Inflammatory macrophage treated with lipopolysaccharide for 1 hour (primary cell): ENCODE measurements at regions not wholly inside any gene's neighbourhood (a gene's known extent, or its start where the extent isn't known, plus 50 kb on each side); places are given as distances from the start of the nearest gene placed in this dataset.
"Not testable (repeated sequence)": the region's sequence is repeated elsewhere in the genome, so short reads cannot be mapped to it uniquely, and the experiment has no call there.

Experiments
- DNase-seq, 2 donors: peaks; one replicate each; pipeline ENCODE4 v3.0.0-alpha.2; 2020 to 2022

DNA sequence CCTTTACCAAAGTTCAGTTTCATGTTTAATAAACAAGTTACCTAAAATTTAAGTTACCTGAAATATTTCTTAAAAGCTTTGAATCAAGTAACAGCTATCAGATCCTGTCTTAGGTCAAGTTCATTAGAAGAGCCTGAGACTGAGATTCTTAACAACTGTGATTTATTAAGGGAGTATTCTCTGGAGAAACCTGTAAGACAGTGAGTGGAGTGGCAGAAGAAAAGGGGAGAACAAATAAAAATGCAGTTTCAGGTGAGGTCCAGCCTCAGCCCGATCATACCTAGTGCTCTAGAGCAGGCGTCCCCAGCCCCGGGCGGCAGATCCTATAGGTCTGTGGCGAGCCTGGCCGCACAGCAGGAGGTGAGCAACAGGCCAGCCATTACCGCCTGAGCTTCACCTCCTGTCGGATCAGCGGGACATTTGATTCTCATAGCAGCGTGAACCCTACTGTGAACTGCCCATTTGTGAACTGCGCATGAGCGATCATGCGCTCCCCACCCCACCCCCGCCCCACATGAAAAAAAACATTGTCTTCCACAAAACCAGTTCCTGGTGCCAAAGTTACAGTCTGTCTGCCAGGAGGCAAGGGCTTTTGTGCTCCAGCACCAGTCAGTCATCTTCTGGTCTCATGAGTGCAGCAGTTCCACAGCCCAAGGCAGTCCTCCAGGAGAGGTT lies 59.2 kb upstream of the ADGRB3 start:
- DNase-seq, result no peak

DNA sequence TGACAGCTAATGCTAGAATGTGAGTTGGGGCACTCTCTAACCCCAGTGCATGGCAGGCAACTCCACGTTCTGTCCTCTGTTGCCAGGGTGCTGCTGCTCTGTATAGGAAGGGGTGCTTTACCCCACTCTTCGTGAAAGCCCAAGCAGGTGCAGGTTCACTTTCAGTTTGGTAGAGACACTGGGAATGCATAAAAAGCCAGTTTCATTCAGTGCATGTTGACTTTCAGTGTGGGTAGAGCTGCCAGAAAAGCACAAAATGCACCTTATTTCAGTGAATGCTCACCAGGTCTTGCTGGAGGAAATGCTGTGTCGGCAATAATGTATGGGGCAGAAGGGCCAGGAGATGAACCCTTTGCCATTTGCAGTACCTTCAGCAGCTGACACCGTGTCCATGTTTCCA lies 62.1 kb upstream of the ADGRB3 start:
- DNase-seq, result no peak

DNA sequence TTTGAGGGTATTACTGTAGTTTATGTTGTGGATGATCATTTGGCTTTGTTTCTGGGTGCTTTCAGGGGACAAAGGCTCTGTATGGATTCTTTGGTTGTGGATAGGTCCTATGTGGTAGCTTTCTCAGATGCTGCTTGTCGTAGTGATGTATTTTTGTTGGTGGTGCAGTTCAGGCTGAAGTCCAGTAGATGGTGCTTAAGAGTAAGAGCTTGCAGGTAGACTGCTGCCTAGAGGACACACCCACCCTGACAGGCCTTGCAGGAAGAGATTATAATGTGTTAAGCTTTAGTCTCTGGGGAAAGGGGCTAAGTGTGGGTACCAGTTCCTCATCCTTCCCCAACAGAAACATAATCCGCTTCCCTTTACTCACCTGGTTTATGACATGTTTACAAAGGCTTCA lies 62.6 kb upstream of the ADGRB3 start:
- DNase-seq, result peak; percentile 14 to 49

DNA sequence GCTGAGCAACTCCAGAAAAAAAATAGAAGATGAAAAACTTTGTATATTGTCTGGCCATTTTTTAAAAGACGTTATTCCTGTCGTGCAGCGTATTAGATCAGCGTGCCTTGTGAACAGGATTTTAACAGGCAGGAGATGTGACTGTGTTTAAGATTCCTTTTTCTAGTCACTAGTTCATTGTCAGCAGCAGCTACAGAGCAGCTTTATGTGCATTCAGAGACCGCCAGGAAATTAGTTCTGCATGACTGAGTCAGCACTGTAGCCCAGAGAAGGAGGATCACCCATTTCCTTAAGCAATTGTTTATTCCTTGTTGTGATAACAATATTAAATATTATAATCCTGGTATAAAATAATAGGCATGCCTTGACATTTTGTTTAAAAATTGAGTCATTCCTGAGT lies 75.4 kb upstream of the ADGRB3 start:
- DNase-seq, result no peak

DNA sequence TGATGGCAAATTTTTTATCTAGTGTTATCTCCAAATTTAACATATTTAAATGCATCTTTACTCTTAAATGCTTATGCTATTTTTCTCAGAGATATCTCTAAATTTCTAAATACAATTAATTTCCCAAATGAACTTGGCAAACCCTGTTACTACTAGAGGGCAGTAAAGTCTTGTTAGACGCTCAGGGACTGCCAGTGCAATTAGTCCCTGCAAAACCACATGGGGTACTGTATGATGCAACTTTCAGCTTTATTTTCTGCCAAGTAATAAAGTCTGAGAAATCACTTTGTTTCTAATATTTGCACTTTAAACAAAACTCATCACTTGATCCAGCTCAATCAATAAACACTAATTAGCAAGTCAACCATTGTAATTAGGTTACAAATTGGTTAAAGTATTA lies 76.0 kb upstream of the ADGRB3 start:
- no peak for DNase-seq

DNA sequence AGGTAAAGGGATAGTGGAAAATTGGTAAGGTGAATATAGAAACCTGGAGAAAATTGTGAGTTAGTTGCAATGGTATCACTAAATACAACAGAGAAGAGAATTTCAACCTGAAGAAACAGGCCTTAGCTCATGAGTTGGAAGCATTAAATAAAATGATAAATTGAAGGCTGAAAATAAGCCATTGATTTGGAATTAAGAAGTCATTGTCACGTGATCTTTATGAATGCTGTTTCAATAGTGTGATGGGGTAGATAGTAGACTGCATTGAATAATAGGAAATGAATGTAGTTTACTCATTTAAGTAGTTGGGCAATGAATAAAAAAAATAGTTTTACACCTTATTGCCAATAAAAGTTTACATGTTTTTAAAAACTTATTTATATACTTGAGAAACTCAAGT lies 88.5 kb upstream of the ADGRB3 start:
- no peak for DNase-seq

DNA sequence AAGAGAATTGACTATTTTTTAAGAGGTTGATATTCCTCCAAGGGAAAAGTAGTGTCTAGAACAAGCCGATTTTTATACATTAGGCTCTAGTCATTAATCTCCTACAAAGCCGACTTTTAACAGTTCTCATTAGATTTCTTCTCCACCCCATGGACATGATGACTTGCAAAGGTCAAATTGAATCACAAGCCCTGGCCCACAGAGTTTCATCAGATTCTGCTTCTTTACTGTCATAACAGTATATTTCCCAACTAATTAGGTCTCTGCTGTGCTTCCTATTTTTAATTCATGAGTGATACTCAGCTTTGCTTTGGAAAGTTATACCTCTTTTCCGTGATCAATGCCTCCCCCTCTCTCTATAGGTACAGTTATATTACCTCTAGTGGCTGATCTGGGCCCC lies 90.6 kb upstream of the ADGRB3 start:
- peak; percentile 1 to 7 for DNase-seq

DNA sequence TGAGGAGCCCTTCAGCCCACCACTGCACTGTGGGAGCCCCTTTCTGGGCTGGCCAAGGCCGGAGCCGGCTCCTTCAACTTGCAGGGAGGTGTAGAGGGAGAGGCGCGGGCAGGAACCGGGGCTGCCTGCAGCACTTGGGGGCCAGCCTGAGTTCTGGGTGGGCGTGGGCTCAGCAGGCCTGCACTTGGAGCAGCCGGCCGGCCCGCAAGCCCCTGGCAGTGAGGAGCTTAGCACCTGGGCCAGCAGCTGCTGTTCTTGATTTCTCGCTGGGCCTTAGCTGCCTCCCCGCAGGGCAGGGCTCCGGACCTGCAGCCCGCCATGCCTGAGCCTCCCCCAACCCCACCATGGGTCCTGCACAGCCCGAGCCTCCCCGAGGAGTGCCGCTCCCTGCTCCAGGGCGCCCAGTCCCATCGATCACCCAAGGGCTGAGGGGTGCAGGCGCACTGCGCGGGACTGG lies 101.7 kb upstream of the ADGRB3 start:
- DNase-seq, result no peak

DNA sequence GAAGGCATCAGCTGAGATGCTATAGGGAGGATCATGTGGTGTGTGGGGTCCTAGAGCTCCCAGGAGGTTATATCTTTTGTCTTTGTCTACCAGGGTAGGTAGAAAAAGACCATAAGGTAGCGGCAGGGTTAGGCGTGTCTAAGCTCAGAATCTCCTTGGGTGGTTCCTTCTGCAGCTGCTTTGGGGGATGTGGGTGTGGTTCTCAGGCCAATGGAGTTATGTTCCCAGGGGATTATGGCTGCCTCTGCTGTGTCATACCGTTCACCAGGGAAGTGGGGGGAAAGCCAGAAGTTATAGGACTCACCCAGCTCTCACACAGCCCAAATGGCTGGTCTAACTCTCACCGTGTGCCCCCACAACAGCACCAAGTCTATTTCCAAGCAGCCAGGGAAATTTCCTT lies 107.4 kb upstream of the ADGRB3 start:
- no peak for DNase-seq

DNA sequence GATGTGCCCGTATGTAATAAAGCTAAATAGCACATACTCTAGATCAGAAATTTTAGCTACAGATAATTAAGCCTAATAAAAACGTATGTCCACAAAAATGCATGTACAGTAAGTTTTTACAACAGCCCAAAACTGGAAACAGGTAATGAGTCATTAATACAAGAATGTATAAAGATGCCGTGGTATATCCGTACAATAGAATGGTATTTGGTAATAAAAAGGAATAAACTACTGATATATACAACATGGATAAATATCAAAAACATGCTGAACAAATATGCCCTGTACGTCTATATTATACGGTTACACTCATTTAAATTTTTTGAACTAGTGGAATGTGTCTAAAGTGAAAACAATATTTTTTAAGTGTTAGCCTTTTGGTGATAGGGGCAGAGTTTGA lies 128.2 kb upstream of the ADGRB3 start:
- DNase-seq, result no peak

DNA sequence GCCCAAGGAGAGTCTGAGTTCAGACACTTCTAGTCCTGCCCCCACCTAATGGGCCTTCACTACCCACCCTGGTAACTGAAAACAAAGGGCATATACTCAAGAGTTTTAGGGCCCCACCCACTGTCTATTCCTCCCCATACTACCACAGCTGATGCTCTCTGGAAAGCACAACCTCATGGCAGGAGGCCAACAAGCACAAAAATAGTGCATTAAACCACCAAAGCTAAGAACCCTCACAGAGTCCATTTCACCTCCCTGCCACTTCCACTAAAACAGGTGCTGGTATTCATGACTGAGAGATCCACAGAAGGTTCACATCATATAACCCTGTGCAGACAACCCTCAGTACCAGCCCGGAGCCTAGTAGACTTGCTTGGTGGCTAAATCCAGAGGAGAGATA lies 132.1 kb upstream of the ADGRB3 start:
- DNase-seq, result no peak

DNA sequence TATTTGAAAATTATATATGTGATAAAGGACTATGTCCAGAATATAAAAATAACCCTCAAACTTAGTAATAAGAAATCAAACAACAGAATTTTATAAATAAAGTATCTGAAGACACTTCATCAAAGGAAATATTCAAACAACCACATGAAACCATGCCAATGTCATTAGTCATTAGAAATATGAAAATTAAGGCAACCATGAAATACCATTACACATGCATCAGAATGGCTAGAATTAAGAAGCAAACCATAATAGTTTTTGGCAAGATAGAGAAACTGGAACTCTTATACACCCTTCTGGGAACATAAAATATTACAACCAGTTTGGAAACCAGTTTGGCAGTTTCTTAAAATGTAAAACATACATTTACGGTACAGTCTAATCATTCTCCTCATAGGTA lies 137.2 kb upstream of the ADGRB3 start:
- no peak for DNase-seq

DNA sequence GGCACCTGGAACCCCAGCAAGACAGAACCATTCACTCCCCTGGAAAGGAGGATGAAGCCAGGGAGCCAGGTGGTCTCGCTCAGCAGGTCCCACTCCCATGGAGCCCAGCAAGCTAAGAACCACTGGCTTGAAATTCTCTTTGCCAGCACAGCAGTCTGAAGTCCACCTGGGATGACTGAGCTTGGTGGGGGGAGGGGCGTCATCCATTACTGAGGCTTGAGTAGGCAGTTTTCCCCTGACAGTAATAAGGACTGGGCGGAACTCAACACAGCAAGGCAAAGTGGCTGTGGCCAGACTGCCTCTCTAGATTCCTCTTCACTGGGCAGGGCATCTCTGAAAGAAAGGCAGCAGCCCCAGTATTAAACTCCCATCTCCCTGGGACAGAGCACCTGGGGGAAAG lies 140.2 kb upstream of the ADGRB3 start:
- DNase-seq, result not testable (repeated sequence)

DNA sequence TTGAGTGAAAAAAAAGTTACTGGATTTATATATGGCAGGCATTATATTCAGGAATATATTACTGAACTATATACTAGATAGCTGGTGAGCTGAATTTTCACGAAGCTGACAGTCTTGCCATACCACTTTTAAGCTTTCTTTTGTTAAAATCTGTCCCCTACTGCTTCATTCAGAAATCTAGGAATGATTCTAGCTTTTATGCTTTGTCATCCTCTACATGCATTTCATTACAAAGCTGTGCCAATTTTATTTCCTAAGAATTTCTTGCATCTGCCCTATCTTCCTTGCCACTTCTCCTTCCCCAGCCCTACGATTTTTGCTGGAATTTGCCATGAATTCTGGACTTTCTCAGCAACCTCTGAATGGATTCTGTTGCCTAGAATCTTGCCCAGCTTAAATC lies 158.5 kb upstream of the ADGRB3 start:
- no peak for DNase-seq

DNA sequence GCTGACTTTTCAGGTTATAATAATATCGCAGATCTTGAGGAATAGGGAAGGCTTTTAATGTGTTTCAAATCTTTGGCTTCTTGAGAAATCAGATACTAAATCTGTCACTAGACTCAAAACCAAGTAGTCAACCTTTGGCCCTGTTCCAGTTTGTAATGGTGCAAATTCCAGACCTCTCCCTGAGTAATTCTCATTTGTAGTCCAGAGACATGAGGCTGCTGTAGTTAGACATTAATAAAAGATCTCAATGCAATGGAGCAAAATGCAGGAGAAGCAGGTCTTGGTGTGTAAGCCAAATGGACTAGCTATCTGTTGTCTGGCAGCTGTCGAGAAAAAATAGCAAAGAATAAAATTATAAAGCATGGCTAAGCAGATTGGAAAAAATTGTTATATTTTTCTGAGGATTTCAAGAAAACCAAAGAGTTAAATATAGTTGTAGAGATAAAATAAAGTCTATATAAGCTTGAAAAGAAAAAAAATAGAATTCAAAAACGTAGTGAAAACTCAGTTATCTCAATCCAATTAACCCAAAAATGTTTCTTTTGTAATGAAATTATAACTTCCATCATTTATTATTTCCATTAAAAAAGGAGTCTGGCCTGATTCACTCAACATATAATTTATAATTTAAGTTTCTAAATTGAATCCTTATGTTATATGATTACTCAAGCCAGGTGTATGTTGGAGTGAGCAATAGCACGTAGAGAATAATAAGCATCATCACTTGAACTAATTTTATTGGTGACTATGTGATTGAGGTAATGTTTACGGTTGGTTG lies 161.5 kb upstream of the ADGRB3 start:
- DNase-seq, result no peak

DNA sequence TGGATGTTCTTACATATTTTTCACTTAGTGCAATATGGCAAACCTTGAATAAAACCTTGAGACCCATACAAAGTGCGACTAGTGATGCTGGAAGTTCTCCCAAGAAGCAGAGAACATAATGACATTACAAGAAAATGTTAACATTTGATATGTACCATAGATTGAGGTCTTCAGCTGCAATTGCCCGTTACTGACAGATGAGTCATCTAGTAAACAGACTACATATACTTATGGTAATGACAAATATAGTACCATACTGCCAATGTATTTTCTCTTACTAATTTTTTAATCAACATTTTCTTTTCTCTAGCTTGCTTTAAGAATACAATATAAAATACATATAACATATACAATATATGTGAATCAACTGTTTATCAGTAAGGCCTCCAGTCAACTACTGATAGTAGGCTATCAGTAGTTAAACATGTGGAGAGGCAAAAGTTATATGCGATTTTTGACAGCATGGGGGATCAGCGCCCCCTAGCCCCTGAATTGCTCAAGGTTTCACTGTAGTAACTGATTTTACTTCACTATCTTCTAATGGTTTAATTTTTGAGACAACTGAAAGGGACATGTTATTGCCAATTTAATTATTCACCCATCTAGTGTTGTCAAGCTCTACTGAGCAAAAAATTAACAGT lies 166.7 kb upstream of the ADGRB3 start:
- DNase-seq, result no peak

DNA sequence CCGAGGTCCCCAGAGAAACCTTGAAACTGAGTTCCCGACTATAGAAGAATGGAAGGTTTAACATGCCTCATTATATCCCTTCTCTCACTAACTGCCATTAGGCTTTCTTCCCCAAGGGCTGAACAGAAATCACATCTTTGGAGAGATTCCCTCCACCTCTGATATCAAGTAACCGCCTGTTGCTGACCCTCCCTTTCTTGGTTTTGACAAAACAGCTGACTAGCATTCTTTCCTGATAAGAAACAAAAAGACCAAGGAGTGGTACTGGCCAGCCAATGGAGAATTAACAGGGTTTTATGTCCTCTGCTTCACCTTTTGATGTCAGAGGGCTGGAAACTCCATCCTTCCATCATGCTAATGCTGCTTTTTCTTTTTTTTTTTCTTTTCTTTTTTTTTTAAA lies 176.6 kb upstream of the ADGRB3 start:
- no peak for DNase-seq

DNA sequence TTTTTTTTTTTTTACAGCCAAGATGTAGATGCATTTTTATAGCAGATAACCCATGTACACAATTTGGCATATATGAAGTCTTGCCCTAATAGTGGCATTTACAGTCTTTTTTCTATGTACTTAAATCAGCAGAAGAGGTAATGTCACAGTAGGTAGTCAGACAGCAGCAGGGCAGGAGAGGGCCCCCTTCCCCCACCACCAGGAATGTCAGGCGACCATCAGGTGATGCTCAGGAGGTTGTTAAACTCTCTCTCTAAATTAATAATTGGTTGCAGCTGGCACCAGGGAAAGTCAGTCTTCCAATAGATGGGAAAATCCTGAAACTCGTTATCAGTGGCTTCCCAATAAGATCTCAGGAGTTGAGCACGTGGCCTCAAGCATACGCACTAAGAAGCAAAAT lies 188.0 kb upstream of the ADGRB3 start:
- DNase-seq, result no peak

DNA sequence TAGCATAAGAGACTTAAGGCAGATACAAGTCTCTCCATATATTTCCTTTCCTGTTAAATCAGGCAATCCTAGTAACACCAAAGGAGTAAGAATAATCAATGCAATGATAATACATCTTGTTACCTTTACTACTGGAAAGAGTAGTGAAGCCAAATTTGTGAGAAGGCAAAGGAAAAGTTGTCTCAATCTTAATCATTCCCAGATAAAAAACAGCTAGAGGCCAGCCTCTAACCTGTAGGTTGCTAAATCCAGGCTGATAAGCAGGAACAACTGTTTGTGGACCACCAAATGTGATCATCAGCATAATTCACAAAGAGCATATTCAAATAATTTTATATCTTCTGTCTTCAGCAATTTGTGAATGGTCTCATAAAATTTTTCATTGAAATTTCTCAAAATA lies 189.2 kb upstream of the ADGRB3 start:
- no peak for DNase-seq

DNA sequence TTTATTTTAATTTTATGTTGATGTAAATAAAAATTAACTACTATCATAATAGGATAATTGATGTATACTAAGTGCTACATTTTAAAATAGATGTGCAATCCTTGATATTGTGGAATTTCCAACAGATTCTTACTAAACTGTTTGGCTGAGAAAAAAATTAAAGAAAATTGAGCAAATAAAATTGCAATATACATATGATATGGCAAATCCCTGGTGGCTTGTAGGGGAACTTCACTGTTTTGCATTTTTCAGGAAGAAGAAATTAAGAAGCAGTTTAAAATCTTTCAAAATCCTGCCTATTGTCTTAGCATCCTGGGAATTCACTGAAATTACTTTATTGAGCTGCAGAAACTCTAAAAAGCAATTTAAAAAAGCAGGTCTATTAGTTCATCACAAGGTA lies 191.4 kb upstream of the ADGRB3 start:
- DNase-seq, result no peak

DNA sequence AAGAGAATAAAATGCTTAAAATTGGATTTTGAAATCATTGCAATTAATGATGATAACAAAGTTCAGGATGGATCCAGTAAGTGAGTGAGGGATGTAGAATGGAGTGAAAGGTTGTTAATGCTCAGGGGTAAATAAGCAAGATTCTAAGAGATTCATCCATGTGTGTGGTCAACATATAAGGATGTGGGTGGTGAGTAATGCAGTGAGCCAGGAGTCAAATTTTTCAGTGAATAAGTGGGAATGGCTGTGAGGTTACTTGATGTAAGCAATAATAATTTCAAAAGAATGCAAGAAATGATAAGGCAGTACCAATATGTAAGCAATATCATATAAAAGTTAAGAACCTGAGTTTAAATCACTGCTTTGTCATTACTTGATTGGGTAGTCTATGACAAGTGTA lies 207.5 kb upstream of the ADGRB3 start:
- DNase-seq, result no peak

DNA sequence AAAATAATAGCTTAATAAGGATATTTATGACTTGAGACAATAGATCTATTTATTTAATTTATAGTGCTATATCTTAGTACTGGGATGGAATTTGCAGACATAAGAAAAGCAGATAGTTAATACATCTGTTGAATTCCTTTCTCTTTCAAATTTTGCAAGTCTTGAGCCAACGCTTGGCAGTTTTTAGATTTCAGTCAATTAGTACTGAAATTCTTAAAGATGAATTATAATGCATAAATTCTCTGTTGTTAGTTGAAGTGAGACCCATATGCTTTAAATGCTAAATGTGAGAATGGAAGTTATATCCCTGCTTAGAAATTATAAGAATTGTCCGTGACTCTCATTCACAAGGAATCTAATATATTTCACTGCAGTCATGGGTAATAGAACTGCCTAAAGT lies 225.1 kb upstream of the ADGRB3 start:
- DNase-seq, result no peak

DNA sequence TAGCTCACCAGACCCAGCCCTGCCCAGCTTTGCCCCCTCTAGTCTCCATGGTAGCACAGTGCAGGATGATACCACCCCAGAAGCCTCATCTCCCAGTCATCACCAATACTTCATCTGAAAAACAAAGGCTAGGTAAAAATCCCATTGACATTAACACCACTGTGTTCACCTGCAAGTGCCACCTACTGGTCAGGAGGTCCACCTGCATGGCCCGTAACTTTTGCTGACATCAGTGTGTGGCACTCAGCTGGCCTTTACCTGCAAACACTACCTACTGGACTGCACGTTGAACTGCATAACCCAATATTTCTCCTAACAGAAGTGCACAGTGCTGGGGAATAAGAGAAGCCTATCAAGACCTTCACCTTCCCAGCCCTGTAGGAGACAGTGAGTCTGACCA lies 234.7 kb upstream of the ADGRB3 start:
- no peak for DNase-seq

DNA sequence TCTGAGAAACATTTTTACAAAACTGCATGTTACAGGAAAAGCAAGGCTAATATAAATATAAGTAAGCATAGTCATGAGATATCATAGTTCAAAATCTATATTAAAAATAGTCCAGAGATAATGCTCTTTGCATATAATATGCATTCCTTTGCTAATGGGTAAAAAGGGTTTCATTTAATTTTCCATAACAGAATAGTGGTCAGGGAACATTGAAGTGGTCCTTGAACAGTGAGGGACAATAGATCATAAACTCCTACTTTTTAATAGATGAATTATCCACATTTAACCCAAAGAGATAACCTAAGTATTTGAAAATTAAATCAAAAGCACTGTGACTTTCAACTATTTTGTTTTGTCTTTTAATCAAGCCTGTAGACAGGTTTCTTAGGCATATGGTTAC lies 243.1 kb upstream of the ADGRB3 start:
- DNase-seq, result no peak
